ENCODE measurements at regions not wholly inside any gene's neighbourhood (a gene's known extent, or its start where the extent isn't known, plus 50 kb on each side); places are given as distances from the start of the nearest gene placed in this dataset.
"Not testable (repeated sequence)": the region's sequence is repeated elsewhere in the genome, so short reads cannot be mapped to it uniquely, and the experiment has no call there.

DNA sequence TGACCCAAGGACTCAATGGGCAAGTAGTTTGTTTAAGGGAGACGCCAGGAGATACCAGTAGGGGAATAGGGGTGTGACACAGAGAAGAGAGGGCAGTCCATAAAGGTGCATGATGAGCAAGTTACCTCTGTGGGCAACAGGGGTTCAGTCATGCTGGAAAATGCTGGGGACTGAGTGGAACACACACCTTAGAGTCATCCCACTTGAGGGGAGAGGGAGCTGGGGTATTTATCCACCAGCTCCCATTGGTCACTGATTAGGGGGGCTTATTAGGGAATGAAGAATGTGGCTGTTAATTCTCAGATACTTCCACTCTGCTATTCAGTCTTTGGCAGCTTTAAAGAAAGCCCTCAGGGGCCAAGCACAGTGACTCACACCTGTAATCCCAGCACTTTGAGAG is 67.5 kb upstream of the MRI1 start:
- TF ChIP-seq, protein P1, sequence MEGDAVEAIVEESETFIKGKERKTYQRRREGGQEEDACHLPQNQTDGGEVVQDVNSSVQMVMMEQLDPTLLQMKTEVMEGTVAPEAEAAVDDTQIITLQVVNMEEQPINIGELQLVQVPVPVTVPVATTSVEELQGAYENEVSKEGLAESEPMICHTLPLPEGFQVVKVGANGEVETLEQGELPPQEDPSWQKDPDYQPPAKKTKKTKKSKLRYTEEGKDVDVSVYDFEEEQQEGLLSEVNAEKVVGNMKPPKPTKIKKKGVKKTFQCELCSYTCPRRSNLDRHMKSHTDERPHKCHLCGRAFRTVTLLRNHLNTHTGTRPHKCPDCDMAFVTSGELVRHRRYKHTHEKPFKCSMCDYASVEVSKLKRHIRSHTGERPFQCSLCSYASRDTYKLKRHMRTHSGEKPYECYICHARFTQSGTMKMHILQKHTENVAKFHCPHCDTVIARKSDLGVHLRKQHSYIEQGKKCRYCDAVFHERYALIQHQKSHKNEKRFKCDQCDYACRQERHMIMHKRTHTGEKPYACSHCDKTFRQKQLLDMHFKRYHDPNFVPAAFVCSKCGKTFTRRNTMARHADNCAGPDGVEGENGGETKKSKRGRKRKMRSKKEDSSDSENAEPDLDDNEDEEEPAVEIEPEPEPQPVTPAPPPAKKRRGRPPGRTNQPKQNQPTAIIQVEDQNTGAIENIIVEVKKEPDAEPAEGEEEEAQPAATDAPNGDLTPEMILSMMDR (IDR thresholded peaks at IDR 0.05; ENCODE audit: borderline replicate concordance, control extremely low read depth, extremely low read depth, insufficient read depth, missing control alignments): no peak
- no peak for DNase-seq (ENCODE audit: low spot score)
- in situ Hi-C loops (cut with MboI; ENCODE audit: low sequenced_read_pairs, unreplicated experiment): no loop called here

DNA sequence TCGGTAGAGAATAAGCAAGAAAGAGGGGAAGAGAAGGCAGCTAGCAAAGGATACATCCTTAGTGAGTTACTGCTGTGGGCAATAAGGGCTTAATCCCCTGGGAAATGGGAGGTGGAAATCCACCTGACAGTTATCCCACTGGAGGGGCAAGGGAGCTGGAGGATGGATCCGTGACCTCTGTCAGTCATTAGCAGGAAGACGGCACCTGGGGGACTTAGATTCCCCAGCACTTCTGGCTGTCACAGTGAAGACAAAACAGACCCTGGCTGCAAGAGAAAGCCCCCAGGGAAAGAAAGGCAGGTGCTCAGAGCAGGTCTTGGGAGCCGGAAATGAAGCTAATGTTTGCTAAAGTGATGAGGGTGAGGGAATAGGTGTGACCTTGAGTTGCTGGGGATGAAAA is 70.4 kb upstream of the MRI1 start:
- DNase-seq (ENCODE audit: low spot score): no peak
- in situ Hi-C loops (cut with MboI; ENCODE audit: low sequenced_read_pairs, unreplicated experiment): no loop called here
- TF ChIP-seq, protein P1 (IDR thresholded peaks at IDR 0.05; ENCODE audit: borderline replicate concordance, control extremely low read depth, extremely low read depth, insufficient read depth, missing control alignments): no peak

DNA sequence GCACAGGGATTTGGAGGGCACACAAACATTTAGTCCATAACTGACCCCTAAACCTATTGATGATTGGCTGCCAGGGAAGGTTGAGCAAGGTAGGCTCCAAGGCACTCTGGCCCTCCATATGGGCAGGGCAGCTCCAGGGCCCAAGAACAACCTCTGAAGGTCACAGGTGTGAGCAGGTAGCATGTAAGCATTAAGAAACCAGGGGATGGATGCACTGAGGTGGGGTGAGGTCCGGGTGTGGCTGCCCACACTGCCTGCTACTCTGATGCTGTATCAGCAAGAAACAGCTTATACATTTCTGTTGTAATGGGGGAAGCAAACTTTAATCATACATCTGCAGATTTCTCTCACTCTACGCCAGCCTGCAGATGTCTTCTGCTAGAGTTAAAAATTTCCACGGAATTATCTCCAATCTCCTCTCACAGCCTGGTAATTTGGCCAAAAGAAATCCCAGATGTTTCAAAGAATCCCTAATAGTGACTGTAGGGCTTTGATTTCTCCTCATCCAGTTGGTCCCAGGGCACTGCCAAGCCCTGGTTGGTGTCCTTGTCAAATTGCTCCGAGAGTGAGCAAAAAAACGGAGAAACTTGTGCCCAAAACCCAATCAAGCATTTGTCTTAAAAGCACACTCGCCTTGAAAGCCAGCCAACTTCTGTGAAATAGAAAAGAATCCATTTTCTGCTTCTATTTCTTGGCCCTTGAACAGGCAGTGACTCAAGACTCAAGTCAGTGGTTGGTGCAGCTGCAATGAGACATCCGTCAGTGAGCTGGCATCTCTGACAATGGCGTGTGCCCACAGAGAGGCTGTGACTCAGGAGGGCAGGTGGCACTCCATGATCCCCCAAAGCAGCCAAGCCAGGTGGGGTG is 72.5 kb upstream of the MRI1 start:
- DNase-seq (ENCODE audit: low spot score): no peak
- in situ Hi-C loops (cut with MboI; ENCODE audit: low sequenced_read_pairs, unreplicated experiment): no loop called here
- TF ChIP-seq, protein P1 (IDR thresholded peaks at IDR 0.05; ENCODE audit: borderline replicate concordance, control extremely low read depth, extremely low read depth, insufficient read depth, missing control alignments): no peak

DNA sequence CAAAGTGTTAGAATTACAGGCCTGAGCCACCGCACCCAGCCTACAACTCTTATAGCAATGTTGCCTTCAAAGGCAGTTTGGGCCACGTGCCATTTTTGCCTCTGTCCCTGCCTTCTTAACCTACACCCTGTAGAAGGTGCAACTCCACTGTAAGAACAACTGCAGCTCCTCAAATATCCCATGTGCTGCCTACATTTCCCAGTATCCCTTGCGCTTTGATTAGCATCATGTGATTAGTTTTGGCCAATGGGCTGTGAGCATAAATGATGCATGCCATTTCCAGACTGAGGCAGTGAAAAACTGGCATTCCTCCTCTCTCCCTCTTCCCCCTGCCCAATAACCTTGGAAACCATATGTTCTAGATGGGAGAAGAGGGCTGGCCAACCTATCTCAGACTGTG is 75.2 kb upstream of the MRI1 start:
- TF ChIP-seq, protein P1 (IDR thresholded peaks at IDR 0.05; ENCODE audit: borderline replicate concordance, control extremely low read depth, extremely low read depth, insufficient read depth, missing control alignments): no peak
- DNase-seq (ENCODE audit: low spot score): no peak
- in situ Hi-C loops (cut with MboI; ENCODE audit: low sequenced_read_pairs, unreplicated experiment): no loop called here

DNA sequence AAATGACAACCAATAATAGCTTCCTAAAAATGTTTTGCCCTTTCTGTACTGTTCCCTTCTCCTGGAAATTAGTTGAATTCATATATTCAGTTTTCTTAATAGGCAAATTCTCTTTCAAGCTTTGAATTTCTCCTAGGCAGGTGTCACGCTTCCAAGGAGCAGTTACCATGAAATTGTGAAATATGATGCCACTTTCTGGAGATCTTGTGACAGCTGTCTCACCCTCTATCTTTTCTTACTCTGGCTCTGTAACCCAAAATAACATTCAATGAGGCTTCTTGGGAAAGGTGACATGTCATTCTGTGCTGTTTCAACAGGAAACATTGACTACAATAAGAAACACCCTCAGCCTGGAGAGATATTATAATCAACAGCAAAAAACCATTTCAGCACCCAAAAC is 80.3 kb upstream of the MRI1 start:
- in situ Hi-C loops (cut with MboI; ENCODE audit: low sequenced_read_pairs, unreplicated experiment): no loop called here
- DNase-seq (ENCODE audit: low spot score): no peak
- TF ChIP-seq, protein P1 (IDR thresholded peaks at IDR 0.05; ENCODE audit: borderline replicate concordance, control extremely low read depth, extremely low read depth, insufficient read depth, missing control alignments): no peak

- TF ChIP-seq, protein P1 (IDR thresholded peaks at IDR 0.05; ENCODE audit: borderline replicate concordance, control extremely low read depth, extremely low read depth, insufficient read depth, missing control alignments): no peak
- DNase-seq (ENCODE audit: low spot score): no peak
- in situ Hi-C loops (cut with MboI; ENCODE audit: low sequenced_read_pairs, unreplicated experiment): no loop called here
These were observed 82.8 kb upstream of the MRI1 start for GRCh38 chr19:13681509-13681908.

- in situ Hi-C loops (cut with MboI; ENCODE audit: low sequenced_read_pairs, unreplicated experiment); DNase-seq (ENCODE audit: low spot score): not testable (repeated sequence)
These were observed 83.5 kb upstream of the MRI1 start for GRCh38 chr19:13680708-13681360.

DNA sequence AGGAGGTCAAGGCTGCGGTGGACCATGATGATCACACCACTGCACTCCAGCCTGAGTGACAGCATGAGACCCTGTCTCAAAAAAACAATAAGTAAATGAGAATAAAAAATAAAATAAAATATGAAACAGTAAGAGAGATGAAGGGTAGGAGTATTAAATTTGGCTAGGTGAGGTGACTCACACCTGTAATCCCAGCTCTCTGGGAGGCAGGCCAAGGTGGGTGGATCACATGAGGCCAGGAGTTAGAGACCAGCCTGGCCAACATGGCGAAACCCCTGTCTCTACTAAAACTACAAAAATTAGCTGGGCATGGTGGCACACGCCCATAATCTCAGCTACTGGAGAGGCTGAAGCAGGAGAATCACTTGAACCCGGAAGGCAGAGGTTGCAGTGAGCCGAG is 87.4 kb upstream of the MRI1 start:
- in situ Hi-C loops (cut with MboI; ENCODE audit: low sequenced_read_pairs, unreplicated experiment); DNase-seq (ENCODE audit: low spot score): not testable (repeated sequence)

- in situ Hi-C loops (cut with MboI; ENCODE audit: low sequenced_read_pairs, unreplicated experiment); DNase-seq (ENCODE audit: low spot score): not testable (repeated sequence)
These were observed 91.7 kb upstream of the MRI1 start for GRCh38 chr19:13672480-13673175.

Data from GM13976 (cell line).